ENCODE measurements at regions not wholly inside any gene's neighbourhood (a gene's known extent, or its start where the extent isn't known, plus 50 kb on each side); places are given as distances from the start of the nearest gene placed in this dataset.

DNA sequence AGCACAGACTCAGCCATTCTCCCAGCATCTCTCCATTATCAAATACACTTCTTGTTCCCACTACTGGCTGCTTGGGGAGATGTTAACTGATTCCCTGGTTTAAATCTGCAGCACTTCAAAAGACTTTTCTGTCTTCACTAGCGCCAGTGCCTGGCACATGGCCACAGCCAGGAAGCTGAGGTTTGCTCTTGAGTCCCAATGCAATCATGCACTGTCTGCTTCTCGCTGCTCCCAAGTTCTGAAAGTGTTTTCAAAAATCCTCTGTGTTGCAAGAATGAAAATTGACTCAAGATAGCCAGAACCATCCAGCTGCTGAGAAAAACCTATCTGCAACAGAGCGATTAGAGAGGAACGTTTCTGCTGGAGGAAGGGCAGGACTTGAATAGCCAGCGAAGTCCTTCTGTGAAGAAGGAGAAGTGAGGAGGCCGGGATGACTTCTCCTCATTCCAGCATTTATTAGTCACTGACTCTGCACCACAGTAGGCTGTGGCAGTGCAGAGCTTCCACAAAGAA is 358.4 kb upstream of the NR2F2 start (continued):
- TF ChIP-seq, protein P1, sequence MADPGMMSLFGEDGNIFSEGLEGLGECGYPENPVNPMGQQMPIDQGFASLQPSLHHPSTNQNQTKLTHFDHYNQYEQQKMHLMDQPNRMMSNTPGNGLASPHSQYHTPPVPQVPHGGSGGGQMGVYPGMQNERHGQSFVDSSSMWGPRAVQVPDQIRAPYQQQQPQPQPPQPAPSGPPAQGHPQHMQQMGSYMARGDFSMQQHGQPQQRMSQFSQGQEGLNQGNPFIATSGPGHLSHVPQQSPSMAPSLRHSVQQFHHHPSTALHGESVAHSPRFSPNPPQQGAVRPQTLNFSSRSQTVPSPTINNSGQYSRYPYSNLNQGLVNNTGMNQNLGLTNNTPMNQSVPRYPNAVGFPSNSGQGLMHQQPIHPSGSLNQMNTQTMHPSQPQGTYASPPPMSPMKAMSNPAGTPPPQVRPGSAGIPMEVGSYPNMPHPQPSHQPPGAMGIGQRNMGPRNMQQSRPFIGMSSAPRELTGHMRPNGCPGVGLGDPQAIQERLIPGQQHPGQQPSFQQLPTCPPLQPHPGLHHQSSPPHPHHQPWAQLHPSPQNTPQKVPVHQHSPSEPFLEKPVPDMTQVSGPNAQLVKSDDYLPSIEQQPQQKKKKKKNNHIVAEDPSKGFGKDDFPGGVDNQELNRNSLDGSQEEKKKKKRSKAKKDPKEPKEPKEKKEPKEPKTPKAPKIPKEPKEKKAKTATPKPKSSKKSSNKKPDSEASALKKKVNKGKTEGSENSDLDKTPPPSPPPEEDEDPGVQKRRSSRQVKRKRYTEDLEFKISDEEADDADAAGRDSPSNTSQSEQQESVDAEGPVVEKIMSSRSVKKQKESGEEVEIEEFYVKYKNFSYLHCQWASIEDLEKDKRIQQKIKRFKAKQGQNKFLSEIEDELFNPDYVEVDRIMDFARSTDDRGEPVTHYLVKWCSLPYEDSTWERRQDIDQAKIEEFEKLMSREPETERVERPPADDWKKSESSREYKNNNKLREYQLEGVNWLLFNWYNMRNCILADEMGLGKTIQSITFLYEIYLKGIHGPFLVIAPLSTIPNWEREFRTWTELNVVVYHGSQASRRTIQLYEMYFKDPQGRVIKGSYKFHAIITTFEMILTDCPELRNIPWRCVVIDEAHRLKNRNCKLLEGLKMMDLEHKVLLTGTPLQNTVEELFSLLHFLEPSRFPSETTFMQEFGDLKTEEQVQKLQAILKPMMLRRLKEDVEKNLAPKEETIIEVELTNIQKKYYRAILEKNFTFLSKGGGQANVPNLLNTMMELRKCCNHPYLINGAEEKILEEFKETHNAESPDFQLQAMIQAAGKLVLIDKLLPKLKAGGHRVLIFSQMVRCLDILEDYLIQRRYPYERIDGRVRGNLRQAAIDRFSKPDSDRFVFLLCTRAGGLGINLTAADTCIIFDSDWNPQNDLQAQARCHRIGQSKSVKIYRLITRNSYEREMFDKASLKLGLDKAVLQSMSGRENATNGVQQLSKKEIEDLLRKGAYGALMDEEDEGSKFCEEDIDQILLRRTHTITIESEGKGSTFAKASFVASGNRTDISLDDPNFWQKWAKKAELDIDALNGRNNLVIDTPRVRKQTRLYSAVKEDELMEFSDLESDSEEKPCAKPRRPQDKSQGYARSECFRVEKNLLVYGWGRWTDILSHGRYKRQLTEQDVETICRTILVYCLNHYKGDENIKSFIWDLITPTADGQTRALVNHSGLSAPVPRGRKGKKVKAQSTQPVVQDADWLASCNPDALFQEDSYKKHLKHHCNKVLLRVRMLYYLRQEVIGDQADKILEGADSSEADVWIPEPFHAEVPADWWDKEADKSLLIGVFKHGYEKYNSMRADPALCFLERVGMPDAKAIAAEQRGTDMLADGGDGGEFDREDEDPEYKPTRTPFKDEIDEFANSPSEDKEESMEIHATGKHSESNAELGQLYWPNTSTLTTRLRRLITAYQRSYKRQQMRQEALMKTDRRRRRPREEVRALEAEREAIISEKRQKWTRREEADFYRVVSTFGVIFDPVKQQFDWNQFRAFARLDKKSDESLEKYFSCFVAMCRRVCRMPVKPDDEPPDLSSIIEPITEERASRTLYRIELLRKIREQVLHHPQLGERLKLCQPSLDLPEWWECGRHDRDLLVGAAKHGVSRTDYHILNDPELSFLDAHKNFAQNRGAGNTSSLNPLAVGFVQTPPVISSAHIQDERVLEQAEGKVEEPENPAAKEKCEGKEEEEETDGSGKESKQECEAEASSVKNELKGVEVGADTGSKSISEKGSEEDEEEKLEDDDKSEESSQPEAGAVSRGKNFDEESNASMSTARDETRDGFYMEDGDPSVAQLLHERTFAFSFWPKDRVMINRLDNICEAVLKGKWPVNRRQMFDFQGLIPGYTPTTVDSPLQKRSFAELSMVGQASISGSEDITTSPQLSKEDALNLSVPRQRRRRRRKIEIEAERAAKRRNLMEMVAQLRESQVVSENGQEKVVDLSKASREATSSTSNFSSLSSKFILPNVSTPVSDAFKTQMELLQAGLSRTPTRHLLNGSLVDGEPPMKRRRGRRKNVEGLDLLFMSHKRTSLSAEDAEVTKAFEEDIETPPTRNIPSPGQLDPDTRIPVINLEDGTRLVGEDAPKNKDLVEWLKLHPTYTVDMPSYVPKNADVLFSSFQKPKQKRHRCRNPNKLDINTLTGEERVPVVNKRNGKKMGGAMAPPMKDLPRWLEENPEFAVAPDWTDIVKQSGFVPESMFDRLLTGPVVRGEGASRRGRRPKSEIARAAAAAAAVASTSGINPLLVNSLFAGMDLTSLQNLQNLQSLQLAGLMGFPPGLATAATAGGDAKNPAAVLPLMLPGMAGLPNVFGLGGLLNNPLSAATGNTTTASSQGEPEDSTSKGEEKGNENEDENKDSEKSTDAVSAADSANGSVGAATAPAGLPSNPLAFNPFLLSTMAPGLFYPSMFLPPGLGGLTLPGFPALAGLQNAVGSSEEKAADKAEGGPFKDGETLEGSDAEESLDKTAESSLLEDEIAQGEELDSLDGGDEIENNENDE (IDR thresholded peaks at IDR 0.05; ENCODE audit: insufficient replicate concordance, low read length), result no peak
- TF ChIP-seq, protein P2, sequence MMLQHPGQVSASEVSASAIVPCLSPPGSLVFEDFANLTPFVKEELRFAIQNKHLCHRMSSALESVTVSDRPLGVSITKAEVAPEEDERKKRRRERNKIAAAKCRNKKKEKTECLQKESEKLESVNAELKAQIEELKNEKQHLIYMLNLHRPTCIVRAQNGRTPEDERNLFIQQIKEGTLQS (IDR thresholded peaks at IDR 0.05; ENCODE audit: insufficient read depth, low read depth, low read length), result no peak
- TF ChIP-seq YY1 (IDR thresholded peaks at IDR 0.05; ENCODE audit: low read depth, low read length) (no peak), FOSL1 (IDR thresholded peaks at IDR 0.05; ENCODE audit: insufficient read depth, low read depth, low read length) (no peak), BACH1 (IDR thresholded peaks at IDR 0.05; ENCODE audit: low read length) (no peak), BRCA1 (IDR thresholded peaks at IDR 0.05; ENCODE audit: low read depth, low read length) (no peak), SUZ12 (IDR thresholded peaks at IDR 0.05; ENCODE audit: low read length) (no peak), CBX5 (IDR thresholded peaks at IDR 0.05; ENCODE audit: low read depth, low read length) (no peak), HDAC6 (IDR thresholded peaks at IDR 0.05; ENCODE audit: low read depth, low read length) (no peak)
- TF ChIP-seq, protein P3, sequence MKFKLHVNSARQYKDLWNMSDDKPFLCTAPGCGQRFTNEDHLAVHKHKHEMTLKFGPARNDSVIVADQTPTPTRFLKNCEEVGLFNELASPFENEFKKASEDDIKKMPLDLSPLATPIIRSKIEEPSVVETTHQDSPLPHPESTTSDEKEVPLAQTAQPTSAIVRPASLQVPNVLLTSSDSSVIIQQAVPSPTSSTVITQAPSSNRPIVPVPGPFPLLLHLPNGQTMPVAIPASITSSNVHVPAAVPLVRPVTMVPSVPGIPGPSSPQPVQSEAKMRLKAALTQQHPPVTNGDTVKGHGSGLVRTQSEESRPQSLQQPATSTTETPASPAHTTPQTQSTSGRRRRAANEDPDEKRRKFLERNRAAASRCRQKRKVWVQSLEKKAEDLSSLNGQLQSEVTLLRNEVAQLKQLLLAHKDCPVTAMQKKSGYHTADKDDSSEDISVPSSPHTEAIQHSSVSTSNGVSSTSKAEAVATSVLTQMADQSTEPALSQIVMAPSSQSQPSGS (IDR thresholded peaks at IDR 0.05; ENCODE audit: low read length), result no peak

All from H1 (cell line).